Right atrium auricular region (tissue), 2 donors: ENCODE measurements at regions not wholly inside any gene's neighbourhood (a gene's known extent, or its start where the extent isn't known, plus 50 kb on each side); places are given as distances from the start of the nearest gene placed in this dataset.

ENCODE experiments used
- DNase-seq: peaks from one replicate; pipeline ENCODE4 v3.0.0-alpha.2; 2019; ENCODE audit warnings: low spot score
- H3K27ac ChIP-seq, 2 donors: fragments of 200-600 bp; sonication (generic); 1 replicate in 1 of 2; 2 replicates in 1 of 2; pipeline ENCODE4 v1.5.1; 2016 to 2019
- H3K27me3 ChIP-seq, 2 donors: fragments of 200-600 bp; sonication (generic); one replicate each; pipeline versions ENCODE4 v1.5.1 to v1.6.0; 2017 to 2019
- H3K36me3 ChIP-seq: fragments of 200-600 bp; sonication (generic); one replicate; pipeline ENCODE4 v1.5.1; 2016
- H3K4me1 ChIP-seq, 2 donors: fragments of 200-600 bp; sonication (generic); one replicate each; pipeline versions ENCODE4 v1.5.1 to v1.6.0; 2017 to 2019
- H3K4me3 ChIP-seq, 2 donors: fragments of 200-600 bp; sonication (generic); 1 replicate in 1 of 2; 2 replicates in 1 of 2; pipeline ENCODE4 v1.5.1; 2017 to 2019; ENCODE audit warnings: mild to moderate bottlenecking in 1 of 2, moderate library complexity in 1 of 2
- H3K9me3 ChIP-seq, 2 donors: fragments of 200-600 bp; sonication (generic); one replicate each; pipeline ENCODE4 v1.5.1; 2019
- TF ChIP-seq, protein P1 (sequence below), 2 donors: fragments of 200-600 bp; sonication (generic); IDR thresholded peaks; one replicate each; pipeline ENCODE4 v1.5.1; 2019; ENCODE audit warnings: antibody characterized with exemption in 2 of 2

DNA sequence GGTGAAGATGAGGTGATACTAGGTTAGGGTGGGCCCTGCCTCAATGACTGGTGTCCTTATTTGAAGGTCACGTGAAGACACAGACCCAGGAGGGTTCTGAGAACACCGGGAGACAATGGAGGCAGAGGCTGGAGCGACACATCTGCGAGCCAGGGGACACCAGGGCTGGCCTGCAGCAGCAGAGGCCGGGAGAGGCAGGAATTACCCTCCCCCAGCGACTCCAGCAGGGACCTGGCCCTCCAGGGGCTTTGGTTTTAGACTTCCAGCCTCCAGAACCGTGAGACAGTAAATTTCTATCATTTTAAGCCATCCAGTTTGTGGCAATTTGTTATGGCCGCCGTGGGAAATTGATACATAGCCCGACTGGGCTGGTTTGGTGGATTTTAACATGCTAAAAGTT, 152.2 kb downstream of the DNAJB6 start:
- no peak overlapping the region for H3K4me3 ChIP-seq
- TF ChIP-seq, protein P1, sequence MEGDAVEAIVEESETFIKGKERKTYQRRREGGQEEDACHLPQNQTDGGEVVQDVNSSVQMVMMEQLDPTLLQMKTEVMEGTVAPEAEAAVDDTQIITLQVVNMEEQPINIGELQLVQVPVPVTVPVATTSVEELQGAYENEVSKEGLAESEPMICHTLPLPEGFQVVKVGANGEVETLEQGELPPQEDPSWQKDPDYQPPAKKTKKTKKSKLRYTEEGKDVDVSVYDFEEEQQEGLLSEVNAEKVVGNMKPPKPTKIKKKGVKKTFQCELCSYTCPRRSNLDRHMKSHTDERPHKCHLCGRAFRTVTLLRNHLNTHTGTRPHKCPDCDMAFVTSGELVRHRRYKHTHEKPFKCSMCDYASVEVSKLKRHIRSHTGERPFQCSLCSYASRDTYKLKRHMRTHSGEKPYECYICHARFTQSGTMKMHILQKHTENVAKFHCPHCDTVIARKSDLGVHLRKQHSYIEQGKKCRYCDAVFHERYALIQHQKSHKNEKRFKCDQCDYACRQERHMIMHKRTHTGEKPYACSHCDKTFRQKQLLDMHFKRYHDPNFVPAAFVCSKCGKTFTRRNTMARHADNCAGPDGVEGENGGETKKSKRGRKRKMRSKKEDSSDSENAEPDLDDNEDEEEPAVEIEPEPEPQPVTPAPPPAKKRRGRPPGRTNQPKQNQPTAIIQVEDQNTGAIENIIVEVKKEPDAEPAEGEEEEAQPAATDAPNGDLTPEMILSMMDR (IDR thresholded peaks at IDR 0.05) = no peak
- H3K27ac ChIP-seq = no peak overlapping the region
- peak; percentile 16 for DNase-seq
- no peaks in the 10 kb centered on the region for H3K27me3 ChIP-seq
- no peaks in the 10 kb centered on the region for H3K36me3 ChIP-seq
- no peaks in the 10 kb centered on the region for H3K4me1 ChIP-seq
- H3K9me3 ChIP-seq = peaks cover 0 to 18% of the 10 kb centered on the region in 2 donors
